NCI-H1092 (cell line): ENCODE measurements at regions not wholly inside any gene's neighbourhood (a gene's known extent, or its start where the extent isn't known, plus 50 kb on each side); places are given as distances from the start of the nearest gene placed in this dataset.

ENCODE experiments used
- DNase-seq: peaks from one replicate; lab custom pipeline; 2025; lab: John Stamatoyannopoulos, UW

DNA sequence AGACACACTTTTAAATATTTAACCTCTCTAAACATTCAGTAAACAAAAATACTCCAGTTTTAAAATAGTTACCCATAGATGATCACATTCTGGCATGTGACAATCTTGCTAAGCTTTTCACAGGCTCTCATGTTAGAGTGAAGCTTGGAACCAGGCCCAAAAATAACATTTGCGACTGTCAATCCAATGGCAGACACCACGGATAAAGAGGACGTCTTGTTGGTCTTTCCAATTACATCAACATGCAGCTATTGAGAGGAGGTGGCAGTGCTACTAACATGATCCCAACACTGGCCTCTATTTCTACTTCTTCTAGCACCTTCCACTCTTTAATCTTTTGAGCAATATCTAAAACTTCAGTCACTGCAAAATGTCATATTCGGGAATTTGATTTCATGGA is 970.8 kb upstream of the TENM3 start:
- DNase-seq: no peak

DNA sequence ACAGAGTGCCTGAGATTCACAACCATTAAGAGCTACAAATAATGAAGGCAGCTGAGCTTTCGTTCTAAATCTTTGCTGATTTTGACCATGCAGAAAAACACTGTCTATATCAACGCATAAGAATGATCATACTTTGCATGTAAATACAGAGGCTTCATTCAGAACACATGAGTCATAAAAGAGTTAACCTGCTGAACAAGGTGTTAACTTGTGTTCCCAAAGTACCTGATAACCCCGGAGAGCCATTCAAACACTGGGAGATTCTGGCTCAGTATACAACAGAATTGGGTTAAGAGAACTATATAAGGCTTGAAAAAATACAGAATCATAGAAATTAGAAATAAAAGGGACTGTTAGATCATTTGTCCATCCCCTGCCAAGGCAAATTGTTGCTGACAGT is 964.3 kb upstream of the TENM3 start:
- DNase-seq: no peak

DNA sequence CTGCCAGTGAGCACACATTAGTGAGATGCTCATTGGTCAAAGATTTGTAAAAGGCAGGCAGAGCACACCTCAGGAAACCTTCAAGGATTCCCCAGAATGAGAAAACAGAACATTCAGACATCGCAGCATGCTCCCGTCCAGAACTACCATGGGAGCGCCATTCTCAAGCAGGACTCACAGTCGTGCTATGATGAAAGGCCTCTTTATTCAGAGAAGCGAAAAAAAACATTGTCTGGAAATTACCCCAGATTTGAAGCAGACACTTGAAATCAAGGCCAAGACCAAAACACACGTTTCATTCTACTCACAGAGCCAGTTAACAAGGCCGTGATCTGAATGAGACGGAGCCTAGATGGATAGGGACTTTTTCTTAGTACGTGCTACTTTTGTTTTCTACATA is 961.8 kb upstream of the TENM3 start:
- no peak for DNase-seq

DNA sequence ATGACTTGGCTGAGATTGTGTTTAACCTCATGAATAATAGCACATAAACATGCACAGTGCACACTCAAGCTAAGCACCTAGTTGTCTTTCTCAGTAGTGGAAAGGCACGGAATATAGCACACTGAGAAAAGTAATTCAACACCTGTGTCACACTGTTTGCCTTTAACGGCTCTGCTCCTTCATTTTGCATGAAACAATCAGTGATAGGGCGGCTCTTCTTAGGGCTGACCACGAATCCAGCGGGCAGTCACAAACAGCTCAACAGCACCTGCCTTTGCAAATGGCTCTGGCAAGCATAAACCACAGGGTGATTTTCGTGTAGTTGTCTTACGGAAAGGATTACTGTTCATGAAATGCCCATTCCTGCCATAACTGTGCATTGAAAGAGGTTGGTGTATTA is 954.0 kb upstream of the TENM3 start:
- DNase-seq: peak; percentile 68

DNA sequence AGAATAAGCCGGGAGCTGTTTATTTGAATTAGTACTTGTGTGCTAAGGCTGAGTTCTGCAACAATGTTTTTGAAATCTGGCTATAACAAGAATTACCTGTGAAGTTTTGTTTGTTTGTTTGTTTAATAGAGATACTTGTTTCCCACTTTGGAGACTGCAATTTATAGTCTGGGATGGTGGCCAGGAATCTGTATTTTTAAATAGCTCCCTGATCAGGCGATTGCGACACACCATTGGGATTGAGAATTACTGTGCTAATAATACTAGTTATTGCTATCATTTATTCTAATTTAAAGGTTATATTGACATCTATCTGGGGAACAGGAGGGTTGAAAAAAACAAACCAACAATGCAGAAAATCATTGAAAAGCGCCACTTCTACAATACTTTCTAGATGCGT is 951.6 kb upstream of the TENM3 start:
- no peak for DNase-seq

DNA sequence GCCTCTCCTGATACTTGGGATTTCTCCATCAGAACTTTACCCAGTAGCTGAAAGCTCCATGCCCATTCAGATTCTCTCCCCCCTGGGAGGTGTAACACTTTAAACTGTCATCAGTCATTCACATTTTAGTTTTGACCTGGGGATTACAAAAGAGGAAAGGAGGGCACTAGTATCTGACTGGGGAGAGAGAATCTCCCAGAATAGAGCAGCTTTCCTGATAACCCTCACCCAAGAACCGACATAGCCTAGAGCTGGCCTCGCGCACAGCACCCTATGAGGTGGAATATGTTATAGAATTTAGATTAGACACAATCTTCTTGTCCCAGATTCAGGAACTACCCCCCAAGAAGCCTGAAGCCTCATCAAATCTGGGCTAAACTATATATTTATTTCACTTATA is 950.2 kb upstream of the TENM3 start:
- no peak for DNase-seq

DNA sequence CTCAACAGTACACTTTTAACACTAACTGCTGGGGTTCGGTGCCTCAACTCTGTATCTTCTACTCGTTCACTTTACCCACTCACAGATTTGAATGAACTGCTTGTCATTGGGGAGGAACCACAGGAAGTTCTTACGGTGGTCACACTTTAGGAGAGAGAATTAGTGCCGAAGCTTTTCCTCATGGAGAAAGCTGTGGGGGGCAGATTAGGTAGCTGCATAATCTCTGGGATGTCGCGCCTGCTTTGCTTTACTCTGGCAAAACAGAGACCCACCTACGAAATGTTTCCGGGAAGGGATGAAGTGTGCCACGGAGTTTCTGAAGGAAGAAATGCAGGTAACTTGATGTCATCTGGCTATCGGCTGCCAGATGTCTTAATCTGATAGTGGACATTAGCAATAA is 949.7 kb upstream of the TENM3 start:
- no peak for DNase-seq

DNA sequence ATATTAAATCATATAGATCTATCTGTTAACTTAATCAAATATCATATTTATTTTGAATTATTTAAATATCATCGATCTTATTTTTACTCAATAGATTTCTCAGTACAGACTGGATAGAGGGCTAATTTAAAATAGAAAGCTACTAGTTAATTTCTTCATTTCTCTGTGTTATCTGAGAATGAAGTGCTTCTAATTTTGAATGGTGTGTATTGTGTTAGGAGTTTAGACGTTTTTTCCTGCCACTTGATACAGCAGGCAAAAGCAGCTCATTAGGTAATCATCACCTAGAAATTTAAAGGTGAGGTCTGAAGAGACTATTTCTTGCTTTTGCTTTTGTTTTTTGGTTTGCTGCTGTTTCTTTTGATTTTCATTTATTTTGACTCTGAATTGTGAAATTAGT is 948.8 kb upstream of the TENM3 start:
- DNase-seq: no peak

DNA sequence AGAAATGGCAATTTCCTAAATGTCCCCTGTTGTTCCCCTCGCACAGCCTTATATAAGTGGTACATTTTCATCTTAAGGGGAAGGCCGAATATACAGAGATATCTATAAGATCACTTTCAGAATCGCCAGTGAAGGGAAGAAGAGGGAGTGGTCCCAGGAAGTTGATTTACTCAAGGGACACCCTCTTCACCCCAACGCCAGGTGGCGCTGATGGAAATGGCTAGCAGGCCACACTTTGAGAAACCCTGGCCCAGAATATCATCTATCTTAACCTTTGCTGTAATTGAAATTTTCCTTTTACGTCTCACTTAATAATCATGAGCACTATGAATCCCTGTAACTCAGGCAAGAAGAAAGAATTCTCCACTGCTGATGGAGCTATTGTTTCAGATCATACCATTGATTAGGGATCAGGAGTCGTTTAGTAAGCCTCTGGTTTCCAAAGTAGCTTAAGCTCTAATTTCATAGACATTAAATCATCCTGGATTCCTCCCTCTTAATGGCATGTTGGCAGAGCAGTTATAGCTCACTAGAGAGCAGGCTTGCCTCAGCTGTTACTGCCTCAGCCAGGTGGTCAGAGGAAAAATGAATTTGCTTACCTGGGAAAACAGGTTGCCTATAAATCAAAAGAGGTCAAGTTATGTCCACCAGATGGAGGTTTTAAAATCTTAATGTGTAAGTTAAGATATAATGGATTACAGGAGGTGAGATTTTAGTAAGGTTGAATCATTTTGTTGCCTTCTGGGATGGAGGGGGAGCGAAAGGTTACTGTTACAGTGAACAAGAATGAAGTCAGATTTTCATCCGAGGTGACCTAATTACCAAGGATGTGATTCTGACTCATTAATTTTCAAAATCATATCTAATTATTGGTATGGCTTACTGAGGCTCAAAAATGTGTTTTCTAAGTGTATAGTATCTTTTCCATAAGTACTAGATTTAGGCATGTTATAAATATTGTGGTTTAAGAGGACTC is 941.2 kb upstream of the TENM3 start:
- DNase-seq: peak; percentile 55

DNA sequence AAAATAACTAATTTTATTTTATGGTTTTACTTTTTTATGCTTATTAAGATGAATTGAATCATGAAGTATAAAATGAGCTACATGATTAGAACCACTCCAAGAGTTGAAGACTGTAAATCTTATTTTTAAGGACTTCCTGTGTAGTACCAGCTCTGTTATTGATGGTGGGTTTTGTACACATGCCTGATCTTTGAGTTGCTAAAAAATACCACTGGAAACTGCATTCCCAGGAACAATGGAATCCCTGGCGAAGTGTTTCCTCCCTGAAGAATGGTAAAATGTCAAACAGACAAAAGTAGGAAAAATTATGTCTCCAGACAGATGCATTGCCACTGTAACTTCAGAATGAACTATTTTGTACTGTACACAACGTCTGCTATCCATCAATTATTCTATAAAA is 935.4 kb upstream of the TENM3 start:
- DNase-seq: no peak

DNA sequence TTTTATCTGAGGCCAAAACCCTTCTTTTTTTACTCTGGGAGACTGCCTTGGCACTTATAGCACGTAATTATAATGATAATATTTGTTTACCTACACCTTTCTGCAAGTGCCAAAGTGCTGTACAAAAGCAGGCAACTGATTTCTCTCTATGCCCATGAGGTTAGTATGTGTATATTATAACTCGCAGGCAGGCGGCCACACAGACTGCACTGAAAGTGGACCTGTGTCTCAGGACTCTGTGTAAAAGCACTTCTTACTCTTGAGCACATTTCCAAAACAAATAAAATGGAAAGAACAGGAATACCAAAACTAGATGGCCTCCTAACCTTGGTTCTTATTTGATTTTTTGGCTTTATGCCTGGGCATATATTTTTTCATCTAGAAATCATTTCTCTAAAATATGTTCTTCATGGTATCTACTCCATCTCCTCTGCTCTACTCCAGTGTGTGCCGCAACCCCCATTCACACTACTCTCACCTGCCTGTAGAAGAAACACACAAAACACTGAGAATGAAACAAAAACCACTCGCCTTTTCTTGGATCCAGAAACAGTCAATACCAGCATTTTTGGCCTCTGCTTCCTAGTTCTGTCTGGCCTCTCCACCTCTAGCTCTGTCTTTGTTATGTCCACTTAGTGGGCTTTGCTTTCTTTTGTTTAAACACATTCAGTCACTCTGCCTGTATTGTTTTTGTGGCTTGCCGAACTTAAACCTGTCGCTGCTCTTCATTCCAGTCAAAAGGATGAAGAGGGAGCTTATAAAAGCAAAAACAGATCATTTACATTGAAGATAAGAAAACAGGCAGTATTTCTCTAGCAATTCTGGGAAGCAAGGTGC is 934.5 kb upstream of the TENM3 start:
- DNase-seq: peak; percentile 79

DNA sequence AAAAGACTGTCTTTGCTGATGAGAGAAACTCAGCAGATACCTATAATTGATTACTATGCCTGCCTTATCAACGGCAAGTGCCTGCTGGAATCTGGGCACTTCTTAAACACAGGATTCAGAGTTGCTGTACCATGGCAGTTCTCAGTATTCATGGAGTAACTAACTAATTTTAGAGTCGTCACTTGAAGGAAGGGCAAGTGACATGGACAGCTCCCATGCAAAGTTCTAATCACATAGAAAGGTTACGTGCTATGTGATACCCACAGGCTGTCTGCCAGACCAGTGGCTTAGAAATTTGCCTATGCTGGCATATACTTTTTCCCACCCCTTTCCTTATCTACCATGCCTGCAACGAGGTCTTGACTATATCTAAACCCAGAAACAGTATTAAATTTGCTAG is 931.1 kb upstream of the TENM3 start:
- DNase-seq: no peak

DNA sequence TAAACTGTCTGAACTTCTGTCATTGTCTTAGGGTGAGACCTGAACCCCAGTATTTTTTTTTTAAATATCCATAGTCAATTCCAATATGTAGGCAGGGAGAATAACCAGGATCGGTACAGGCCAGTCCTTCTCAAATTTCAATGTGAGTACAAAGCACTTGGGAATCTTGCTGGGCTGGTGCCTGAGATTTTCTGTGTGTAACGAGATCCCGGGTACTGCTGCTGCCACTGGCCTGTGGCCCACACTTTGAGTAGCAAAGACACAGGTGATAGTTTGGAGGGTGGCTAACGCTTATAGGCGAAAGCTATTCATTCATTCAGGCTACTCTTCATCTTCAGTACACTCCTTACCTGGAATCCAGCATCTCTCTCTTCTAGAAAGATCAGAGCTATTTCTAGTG is 923.6 kb upstream of the TENM3 start:
- DNase-seq: no peak

DNA sequence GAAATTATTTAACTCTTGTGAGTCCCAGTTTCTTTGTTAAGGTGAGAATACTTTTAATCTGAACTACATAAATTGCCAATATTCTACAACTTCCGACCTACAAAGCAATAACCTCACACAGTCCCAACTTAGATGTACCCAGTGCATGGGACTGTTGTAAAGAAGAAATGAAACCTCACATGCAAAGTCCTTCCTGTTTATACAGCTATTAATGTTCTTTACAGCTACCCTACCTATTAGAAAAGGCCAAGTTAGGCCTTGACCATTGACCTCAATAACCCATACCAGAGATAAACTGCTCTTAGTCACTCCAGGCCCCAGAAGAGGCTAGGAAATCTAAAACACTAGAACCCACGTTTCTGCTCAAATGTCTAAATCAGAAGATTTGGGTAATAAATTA is 920.1 kb upstream of the TENM3 start:
- no peak for DNase-seq

DNA sequence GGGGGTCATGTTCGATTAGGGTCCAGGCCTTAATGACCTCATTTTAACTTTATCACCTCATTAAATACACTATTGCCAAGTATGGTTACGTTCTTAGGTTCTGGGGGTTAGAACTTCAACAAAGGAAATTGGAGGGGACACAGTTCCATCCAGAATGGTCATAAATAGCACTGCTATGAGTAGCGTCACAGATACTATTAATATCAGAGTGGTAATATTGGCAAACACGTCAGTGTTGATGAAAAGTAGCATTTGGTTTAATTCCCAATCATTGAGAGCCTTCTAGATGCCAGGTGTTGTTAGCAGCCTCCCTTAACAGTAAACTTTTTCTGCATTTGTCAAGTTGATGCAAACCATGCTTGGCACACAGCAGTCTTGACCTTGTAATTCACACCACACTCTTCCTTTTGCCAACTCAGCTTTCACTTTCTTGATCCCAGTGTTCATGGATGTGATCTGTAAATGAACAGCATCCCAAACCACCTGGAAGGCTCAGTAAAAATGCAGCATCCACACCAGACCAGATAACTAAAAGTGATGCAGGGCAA is 912.5 kb upstream of the TENM3 start:
- no peak for DNase-seq

DNA sequence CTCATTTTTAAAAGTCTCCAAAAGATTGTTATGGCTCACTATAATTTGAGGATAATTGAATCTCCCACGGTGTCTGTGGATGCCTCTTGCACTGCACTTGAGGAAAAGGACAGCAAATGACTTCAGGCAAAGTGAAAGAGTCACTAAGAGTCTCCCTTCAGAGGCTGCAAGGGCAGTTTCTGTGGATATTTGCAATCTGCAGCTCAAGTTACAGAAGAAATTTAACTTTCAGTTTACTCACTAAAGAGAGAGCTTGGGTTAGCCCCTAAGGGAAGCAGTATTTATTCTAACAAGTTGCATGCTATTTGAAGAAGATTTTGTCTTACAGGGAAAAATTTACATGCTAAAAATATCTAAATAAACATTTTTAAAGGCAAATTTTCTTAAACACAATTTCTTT is 912.0 kb upstream of the TENM3 start:
- no peak for DNase-seq

DNA sequence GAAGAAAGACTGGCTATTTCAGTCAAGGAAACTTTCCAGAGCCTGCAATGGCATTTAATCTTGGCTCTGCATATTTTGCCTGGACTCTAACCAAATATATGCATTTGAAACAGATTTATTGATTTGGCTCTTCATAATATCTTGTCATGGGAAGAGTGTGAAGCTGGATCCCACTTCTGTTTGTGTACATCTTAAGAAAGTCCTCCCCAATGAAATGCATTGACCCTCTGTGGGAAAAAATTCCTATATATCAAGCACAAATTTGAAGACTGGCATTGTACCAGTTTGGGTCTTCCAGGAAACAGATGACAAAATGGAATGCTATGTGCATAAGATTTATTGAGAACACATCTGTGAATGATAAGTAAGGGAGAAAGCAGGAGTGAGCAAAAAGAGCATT is 897.3 kb upstream of the TENM3 start:
- DNase-seq: no peak

DNA sequence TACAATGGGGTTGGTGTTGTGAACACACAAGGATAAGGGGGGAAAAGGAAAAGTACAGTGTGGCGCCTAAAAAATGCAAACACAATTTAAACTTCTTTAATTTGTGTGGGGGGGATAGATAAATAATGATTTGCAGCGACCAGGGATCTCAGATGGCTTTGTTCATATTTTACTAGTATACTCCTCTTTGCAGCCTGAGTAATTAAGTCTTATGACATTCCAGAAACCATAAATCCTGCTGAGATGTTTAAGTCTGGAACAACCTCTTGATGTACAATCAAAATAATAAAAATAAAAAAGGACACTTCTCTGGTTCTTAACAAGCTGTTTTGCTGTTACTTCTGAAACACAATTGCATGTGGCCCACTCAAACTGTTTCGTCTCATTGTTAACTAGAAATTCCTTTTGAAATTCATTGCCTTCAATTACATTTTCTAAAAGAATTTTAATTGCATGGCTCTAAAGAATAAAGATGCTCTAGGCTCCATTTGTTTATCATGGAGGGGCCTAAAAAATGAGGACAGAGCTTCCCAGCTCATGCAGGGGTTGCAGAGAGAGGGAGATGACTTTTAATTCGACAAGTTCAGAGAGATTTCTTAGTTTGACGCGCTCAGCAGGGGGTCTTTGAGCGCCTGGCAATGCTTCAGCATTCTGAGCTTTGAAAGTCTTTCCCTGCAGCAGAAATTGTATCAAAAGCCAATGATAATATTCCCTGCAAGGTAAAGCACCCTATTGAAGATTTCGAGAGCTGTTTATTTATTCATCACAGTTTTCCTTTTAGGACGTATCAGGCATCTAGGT is 892.4 kb upstream of the TENM3 start:
- no peak for DNase-seq

DNA sequence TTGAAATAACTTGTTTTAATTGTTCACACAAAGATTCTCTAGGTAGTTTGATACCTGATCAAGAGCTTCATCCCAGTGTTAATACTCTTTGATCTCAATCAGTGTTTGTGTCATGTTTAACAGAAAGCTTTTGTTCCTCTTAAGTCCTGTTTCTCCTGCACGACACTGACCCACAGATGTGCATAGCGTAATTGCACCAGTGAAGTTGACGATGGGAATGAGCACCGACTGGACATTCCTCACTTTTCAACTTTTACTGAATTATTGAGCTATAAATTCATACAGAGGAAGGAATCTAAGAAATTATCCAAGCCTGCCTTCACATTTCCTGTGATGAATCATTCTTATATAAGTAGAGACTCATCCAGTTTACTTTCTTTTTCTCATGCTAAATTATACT is 878.7 kb upstream of the TENM3 start:
- no peak for DNase-seq

DNA sequence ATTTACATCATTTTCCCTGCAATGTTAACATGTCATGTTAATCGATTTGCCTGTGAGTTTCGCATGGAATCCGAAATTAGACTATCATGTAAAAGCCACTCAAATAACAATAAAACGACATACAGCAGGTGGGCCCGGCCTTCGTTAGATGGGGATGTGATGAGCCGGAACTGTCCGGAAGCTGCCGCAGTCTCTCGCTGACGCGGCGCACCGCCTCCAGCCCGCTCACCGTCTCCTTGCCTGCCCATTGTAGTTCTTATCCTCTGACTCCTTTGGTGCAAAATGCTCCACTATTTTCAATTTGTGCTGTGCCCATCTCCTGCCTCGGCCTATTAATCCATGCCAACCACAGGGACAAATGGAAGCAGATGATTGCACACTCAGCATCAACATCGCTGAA is 877.5 kb upstream of the TENM3 start:
- no peak for DNase-seq

DNA sequence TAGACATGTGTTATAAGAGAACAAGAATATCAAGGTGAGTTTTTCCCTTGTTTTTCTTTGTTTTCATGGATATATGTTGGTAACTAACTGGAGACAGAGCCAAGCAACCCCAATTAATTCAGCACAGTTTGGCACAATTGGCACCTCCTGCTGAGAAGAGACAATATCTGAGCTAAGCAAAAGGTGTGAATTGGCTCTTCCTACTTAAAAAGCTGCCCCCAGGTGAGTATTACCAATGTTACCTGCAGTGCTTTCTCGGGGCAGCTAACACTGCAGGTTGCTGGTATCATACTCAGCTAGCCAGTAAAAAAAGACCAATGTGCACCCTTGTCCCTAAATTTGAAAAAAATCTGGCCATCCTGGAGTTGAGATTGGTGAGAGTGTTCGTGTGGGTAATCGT is 871.2 kb upstream of the TENM3 start:
- no peak for DNase-seq

DNA sequence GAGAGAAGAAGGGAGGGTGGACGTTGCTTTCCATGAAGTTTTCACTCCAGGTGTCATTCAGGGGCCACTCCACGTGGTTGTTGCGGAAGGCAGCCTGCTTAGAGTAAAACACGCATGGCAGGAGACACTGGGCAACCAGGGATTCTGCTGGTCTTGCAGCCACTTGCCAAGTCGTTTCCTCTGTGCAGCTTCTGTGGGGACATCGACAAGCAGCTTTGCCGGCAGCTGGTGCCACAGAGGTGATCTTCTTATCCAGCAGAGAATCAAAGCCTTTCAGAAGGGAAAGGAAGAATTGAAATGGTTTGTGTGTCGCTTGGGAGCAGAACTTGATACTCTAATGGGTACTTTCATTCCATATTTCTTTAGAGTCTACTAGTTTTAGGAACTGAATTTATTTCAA is 867.1 kb upstream of the TENM3 start:
- DNase-seq: no peak
